Cardiac septum (tissue), 1 donor: ENCODE measurements at regions not wholly inside any gene's neighbourhood (a gene's known extent, or its start where the extent isn't known, plus 50 kb on each side); places are given as distances from the start of the nearest gene placed in this dataset.
"Not testable (repeated sequence)": the region's sequence is repeated elsewhere in the genome, so short reads cannot be mapped to it uniquely, and the experiment has no call there.

Experiments used
- DNase-seq: peaks from one replicate; pipeline ENCODE4 v3.0.0-alpha.2; 2020; ENCODE audit warnings: low spot score
- intact Hi-C: fragments of 100-400 bp; cut with DNase I; formaldehyde crosslinking; loops from one replicate; pipeline ENCODE4 v1.14.0; 2022
- donor health status: DM: no; HTN: no; CAD: no.

DNA sequence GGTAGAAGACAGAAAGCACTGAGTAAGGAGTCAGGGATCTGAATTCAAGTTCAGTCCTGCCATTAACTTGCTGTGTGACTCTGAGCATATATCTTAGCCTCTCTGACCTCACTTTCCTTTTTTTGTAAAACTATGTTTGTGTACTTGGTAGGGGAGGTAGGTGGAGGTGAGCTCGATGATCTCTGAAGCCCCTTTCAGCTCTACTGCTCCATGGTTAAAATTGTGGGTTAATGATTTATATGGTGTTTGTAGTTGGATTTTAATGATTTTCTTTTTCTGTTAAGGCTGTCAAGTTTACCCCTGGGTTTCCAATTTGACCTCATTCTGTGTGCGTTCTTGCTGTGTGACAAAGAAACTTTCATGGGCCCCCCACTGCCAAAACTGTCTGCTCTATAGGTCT is 124.1 kb downstream of the CD164 start:
- intact Hi-C loops = no loop called here
- DNase-seq = no peak

DNA sequence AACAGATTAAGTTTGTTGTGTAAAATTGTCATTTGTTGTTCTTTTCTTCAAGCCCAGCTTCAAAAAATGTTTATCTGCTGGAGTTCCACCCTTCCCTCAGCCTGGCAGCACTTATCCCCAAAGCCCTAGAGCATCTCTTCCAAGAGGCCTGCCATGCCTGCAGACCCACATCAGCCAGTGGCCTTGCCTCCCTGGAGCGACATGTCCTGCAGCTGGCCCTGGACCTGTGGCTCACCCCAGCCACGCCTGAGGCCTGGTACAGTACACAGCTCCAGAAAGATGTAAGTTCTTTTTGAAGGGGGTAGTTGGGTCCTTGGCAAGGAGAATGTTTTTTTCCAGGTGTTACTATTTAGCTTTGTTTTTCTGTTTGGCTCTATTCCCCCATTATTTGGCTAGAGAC is 124.8 kb downstream of the CD164 start:
- DNase-seq = no peak
- intact Hi-C loops = no loop called here

DNA sequence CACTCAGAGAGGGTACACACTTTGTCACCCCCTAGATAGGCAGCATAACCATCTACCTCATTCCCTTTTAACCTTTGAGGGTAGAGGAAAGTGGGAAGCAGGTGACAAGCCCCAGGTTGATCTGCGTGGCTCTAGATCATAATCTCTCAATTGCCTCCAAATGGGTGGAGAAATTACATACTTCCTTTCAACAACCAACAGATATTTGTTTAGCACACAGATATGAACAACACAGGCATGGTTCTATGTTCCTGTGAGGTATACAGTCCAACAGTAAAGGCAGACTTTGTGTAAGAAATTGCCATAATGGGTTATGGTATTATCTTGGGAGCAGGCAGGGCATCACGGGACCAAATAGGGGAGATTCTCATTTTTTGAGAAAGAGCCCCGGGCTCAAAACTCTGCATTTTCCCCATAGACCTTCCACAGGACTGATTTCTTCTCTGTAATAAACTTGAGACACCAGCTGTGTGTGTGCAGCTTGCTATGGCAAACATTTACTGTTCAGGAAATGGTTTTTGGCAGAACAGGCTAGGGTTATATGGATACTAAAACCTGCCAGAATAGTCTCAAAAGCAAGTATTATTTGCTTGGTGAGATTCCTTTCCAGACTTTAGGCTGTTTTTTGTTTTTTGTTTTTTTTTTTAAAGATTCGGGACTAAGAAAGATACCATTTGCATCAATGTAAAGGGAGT is 126.2 kb downstream of the CD164 start:
- DNase-seq = no peak
- intact Hi-C loops = no loop called here

DNA sequence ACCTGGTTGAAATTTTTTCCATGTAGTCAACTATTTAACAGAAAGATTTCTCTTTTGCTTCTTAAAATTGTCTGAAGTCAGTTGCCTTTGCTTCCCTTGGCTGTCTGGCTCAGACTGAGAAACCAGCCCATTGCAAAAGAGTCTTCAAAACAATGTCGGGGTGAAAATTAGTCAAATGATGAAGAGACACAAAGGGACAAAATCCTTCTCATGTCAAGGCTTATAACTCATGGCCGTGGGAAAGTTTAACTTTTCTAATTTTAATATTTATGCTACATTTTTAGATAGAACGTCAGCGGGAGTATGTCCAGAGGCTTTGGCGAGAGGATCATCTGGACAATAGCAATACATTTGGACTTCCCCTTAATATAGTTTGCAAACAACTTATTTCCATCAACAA is 127.2 kb downstream of the CD164 start:
- intact Hi-C loops = no loop called here
- no peak for DNase-seq

DNA sequence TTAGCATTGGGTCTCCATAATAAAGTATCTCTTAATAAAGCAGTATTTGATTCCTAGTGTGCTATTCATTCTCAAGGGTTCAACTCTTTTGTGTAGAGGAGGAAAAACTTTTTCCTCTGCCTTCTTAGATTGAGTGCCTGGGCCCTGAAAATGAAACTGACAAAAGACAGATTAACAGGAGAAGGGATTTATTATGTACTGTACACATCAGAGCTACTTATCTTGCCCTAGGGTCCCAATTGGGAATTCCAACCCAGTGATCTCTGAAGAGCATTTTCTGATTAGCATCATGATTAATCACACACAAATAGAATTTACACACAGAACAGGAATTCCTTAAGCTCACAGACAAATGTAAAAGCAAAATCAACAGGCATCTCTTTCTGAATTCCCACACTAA is 128.9 kb downstream of the CD164 start:
- intact Hi-C loops = no loop called here
- DNase-seq = no peak

DNA sequence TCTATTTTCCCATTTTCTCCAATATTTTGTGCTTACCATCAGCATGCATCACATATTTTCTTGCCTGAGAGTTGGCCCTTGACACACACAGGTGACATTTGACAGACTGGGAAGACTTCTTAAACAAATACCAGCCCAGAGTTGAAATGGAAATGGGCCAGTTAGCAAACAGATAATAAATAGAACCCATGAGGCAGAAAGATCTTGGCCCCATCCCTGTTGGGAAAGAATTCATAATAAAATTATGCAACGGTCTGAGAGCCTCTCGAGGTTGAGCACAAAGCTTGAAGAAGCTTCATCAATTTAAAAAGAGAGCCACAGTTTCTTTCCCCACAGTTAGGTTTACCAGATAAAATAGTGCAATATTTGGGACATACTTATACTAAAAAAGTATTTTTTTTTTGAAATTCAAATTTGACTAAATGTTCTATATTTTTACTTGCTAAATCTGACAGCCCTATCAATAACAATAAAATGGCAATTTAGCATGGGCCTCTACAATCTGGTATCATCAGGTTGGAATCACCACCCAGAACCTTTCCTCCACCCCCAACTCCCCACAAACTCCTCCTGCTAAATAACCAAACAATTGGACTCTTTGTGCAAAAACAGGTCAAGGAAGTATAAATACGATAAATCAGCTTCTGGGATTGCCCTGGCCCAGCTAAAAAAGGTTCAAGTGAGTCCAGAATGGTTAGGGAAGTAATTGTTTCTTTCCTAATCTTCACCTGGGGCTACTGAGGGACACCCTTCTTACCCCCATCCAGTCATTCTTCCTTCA is 129.8 kb downstream of the CD164 start:
- intact Hi-C loops = no loop called here

GRCh38 chr6:109251839-109252238 is 130.4 kb downstream of the CD164 start:
- intact Hi-C loops = no loop called here
- no peak for DNase-seq

More for the DNA sequence above, 129.8 kb downstream of the CD164 start:
- no peak for DNase-seq

DNA sequence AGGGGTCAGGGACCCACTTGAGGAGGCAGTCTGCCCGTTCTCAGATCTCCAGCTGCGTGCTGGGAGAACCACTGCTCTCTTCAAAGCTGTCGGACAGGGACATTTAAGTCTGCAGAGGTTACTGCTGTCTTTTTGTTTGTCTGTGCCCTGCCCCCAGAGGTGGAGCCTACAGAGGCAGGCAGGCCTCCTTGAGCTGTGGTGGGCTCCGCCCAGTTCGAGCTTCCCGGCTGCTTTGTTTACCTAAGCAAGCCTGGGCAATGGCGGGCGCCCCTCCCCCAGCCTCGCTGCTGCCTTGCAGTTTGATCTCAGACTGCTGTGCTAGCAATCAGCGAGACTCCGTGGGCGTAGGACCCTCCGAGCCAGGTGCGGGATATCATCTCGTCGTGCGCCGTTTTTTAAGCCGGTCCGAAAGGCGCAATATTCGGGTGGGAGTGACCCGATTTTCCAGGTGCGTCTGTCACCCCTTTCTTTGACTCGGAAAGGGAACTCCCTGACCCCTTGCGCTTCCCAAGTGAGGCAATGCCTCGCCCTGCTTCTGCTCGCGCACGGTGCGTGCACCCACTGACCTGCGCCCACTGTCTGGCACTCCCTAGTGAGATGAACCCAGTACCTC is 131.6 kb downstream of the CD164 start:
- DNase-seq, intact Hi-C loops: not testable (repeated sequence)

DNA sequence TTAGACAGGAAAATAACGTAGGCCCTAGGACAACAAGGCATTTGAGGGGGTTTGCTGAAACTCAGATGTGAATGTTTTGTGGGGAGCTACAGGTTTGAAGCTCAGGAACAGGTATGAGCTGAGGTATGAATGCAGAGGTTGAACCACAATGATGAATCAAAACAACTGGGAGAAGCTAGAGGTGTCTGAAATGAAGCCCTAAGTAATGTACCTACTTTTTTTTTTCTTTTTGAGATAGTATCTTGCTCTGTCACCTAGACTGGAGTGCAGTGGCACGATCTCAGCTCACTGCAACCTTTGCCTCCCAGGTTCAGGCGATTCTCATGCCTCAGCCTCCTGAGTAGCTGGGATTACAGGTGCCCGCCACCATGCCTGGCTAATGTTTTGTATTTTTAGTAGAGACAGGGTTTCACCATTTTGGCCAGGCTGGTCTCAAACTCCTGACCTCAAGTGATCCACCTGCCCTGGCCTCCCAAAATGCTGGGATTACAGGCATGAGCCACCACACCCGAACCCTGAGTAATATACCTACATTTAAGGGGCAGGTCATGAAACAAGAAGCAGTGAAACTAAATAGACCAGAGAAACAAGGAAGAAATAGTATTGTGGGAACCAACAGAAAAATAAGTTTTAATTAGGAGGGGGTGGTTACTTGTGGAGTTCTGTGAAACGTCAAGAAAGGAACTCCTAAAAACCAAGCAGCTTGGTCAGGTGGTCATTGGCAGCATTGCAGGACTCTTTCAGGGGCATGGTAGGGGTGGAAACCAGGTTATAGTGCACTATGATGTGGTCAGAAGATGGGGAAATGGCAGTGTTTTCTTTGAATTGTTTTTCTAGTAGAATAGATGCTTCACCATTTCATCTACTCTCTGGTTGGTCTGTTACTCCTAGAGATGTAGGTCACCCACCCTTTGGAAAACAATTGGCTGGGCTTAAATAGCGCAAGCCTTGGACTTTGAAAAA is 138.1 kb downstream of the CD164 start:
- DNase-seq = no peak
- intact Hi-C loops = no loop called here

DNA sequence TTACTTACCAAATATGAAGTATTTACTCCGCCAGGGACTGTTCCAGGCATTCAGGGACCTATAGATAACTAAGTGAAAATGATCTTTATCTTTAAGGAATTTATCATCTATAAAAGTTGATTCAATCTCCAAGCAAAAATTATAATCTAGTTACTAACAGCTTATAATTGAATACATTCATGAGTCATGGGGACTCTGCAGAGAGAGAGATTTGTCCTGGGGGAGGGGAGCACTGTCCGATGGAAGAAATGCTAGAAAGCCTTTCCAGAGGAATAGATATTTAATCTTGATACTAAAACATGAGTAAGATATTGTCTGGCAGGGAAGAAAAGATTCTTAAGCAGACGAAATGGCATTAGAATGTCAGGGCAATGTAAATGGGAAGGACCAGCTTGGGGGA is 139.3 kb downstream of the CD164 start:
- intact Hi-C loops = no loop called here
- DNase-seq = no peak

DNA sequence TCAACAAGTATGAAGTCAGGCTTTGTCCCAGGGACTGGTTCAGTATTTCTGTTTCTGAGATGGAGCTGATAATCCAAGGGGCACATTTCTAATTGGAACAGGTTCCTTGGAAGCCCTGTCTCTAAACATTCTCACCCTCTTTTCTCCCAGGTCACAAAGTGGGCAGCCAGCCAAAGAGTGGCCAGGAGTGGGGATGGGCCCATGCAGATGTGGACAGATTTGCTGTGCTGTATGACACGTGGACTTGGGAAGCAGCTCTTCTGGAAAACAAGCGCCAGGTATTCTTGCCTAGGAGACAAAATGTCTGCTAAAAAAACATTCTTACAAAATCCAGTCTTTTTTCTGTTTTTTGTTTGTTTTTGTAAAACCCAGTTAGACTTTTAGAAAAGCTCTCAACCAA is 140.2 kb downstream of the CD164 start:
- intact Hi-C loops = no loop called here
- no peak for DNase-seq

- no peak for DNase-seq
- intact Hi-C loops = no loop called here
Measured at GRCh38 chr6:109241199-109241598, 141.1 kb downstream of the CD164 start.

- intact Hi-C loops = no loop called here
- DNase-seq = no peak
Measured at GRCh38 chr6:109240370-109241084, 141.7 kb downstream of the CD164 start.

DNA sequence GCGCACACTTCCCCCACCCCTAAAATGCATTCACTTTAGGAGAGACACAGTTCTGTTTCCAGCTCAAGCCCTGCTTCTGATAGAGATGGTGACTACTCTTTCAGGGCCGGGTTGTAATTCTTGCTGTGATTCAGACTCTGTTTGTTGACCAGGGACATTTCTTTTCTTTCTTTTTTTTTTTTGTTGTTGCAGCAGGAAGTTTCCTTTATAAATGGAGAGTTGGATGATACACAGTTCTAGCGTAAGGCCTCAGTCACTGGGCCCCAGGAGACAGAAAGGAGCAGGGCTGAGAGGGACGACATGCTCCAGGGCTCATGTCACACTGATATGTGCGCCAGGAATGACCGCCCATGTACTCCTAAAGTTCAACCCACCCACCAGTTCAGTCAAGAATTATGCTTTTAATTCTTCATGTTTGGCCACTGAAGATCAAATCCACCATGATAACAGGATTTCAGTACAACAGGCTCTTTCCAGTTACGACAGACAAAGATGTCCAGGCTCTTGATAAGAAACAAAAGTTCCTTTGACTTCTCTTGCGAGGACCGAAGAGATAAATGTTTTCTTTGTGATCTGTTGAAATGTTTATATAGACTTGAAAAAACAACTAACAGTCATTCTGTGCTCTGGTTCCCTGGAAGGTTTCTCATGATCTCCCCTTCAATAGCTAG is 142.5 kb downstream of the CD164 start:
- intact Hi-C loops = no loop called here
- DNase-seq = no peak

- no peak for DNase-seq
- intact Hi-C loops = no loop called here
Measured at GRCh38 chr6:109239160-109239559, 143.1 kb downstream of the CD164 start.

DNA sequence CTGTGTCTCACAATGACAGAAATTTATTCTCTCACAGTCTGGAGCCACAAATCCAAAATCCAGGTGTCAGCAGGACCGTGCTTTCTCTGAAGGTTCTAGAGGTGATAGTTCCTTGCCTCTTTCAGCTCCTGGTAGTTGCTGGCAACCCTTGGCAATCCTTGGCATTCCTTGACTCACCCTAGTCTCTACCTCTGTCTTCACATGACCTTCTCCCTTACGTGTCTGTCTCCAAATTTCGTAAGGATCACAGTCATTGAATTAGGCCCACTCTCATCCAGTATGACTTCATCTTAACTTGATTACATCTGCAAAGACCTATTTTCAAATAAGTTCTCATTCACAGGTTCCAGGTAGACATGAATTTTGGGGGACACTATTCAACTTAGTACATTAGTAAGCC is 143.1 kb downstream of the CEP57L1 start:
- intact Hi-C loops = no loop called here
- no peak for DNase-seq

- no peak for DNase-seq
- intact Hi-C loops = no loop called here
Measured at GRCh38 chr6:109237986-109238329, 142.7 kb downstream of the CEP57L1 start.

GRCh38 chr6:109237077-109237985 is 142.0 kb downstream of the CEP57L1 start:
- DNase-seq = no peak
- intact Hi-C loops = no loop called here
